Choroid plexus epithelial cell (primary cell): ENCODE measurements at regions not wholly inside any gene's neighbourhood (a gene's known extent, or its start where the extent isn't known, plus 50 kb on each side); places are given as distances from the start of the nearest gene placed in this dataset.

Experiments used
- DNase-seq: peaks from one replicate; pipeline ENCODE4 v3.0.0-alpha.2; 2010; ENCODE audit warnings: low read depth
- H3K4me3 ChIP-seq: 2 replicates; pipeline ENCODE4 v1.5.1; 2011; ENCODE audit warnings: low read depth, mild to moderate bottlenecking, control low read depth, low read length, moderate library complexity
- CTCF ChIP-seq: conservative IDR thresholded peaks from 2 replicates; pipeline ENCODE4 v1.5.1; 2011; ENCODE audit warnings: low read depth, mild to moderate bottlenecking, control low read depth, inconsistent platforms, low read length, moderate library complexity

GRCh38 chr3:31289584-31289983 lies 243.1 kb upstream of the STT3B start:
- no peak for DNase-seq

GRCh38 chr3:31290046-31290445 lies 242.7 kb upstream of the STT3B start:
- no peak for DNase-seq
- TF ChIP-seq CTCF, result no peak
- H3K4me3 ChIP-seq, result no peak overlapping the region

More at GRCh38 chr3:31289584-31289983, 243.1 kb upstream of the STT3B start:
- no peak overlapping the region for H3K4me3 ChIP-seq
- no peak for TF ChIP-seq CTCF

GRCh38 chr3:31291818-31292217 lies 240.9 kb upstream of the STT3B start:
- no peak for DNase-seq
- H3K4me3 ChIP-seq, result no peak overlapping the region
- TF ChIP-seq CTCF, result no peak

GRCh38 chr3:31294430-31295149 lies 238.1 kb upstream of the STT3B start:
- H3K4me3 ChIP-seq, result no peak overlapping the region
- no peak for DNase-seq
- TF ChIP-seq CTCF, result no peak

- DNase-seq, result no peak
- no peak overlapping the region for H3K4me3 ChIP-seq
- TF ChIP-seq CTCF, result no peak
Measured at GRCh38 chr3:31295150-31295765, 237.5 kb upstream of the STT3B start.

GRCh38 chr3:31297726-31298298 lies 234.9 kb upstream of the STT3B start:
- no peak overlapping the region for H3K4me3 ChIP-seq
- TF ChIP-seq CTCF, result no peak
- no peak for DNase-seq
